CD14-positive monocyte (primary cell): ENCODE measurements at regions not wholly inside any gene's neighbourhood (a gene's known extent, or its start where the extent isn't known, plus 50 kb on each side); places are given as distances from the start of the nearest gene placed in this dataset.

ENCODE experiments used
- DNase-seq, 3 donors: peaks; one replicate each; pipeline ENCODE4 v3.0.0-alpha.2; 2011 to 2022
- H2AFZ ChIP-seq: 2 replicates; pipeline ENCODE4 v1.6.0; 2012; ENCODE audit warnings: mild to moderate bottlenecking, low read depth, low read length, inconsistent platforms; ENCODE audit not compliant: insufficient read depth, poor library complexity, severe bottlenecking
- H3K27ac ChIP-seq, 2 donors: 1 replicate in 1 of 2; 2 replicates in 1 of 2; pipeline ENCODE4 v1.5.1; 2012 to 2013; ENCODE audit warnings: low read length in 2 of 2, control low read depth in 1 of 2, inconsistent platforms in 1 of 2, low read depth in 1 of 2, mild to moderate bottlenecking in 1 of 2
- H3K27me3 ChIP-seq, 2 donors: one replicate each; pipeline versions ENCODE4 v1.6.0 to v1.6.1; 2011 to 2013; ENCODE audit warnings: low read length in 2 of 2; ENCODE audit not compliant: control insufficient read depth in 2 of 2, insufficient read depth in 2 of 2
- H3K36me3 ChIP-seq, 2 donors: replicated peaks in 1 of 2; 1 replicate in 1 of 2; 2 replicates in 1 of 2; pipeline versions ENCODE4 v1.5.1 to v1.6.1; 2012 to 2013; ENCODE audit warnings: low read length in 2 of 2, control low read depth in 1 of 2, inconsistent platforms in 1 of 2, mild to moderate bottlenecking in 1 of 2; ENCODE audit not compliant: insufficient read depth in 2 of 2, control insufficient read depth in 1 of 2
- H3K4me1 ChIP-seq, 2 donors: 1 replicate in 1 of 2; 2 replicates in 1 of 2; pipeline versions ENCODE4 v1.5.1 to v1.6.1; 2012 to 2013; ENCODE audit warnings: low read length in 2 of 2, control low read depth in 1 of 2, inconsistent platforms in 1 of 2, mild to moderate bottlenecking in 1 of 2, moderate library complexity in 1 of 2; ENCODE audit not compliant: insufficient read depth in 2 of 2, control insufficient read depth in 1 of 2
- H3K4me2 ChIP-seq: replicated peaks from 2 replicates; pipeline ENCODE3; 2012; ENCODE audit warnings: low read length, moderate library complexity, mild to moderate bottlenecking; ENCODE audit not compliant: poor library complexity, severe bottlenecking; ENCODE audit errors: extremely low read depth
- H3K4me3 ChIP-seq, 3 experiments: fragments of 200-600 bp in 1 of 3; sonication (generic) in 1 of 3; replicated peaks in 1 of 3; 1 replicate in 2 of 3; 2 replicates in 1 of 3; pipeline ENCODE4 v1.5.1; 2011 to 2013; ENCODE audit warnings: low read length in 3 of 3, mild to moderate bottlenecking in 3 of 3, control low read depth in 2 of 3, low read depth in 2 of 3, inconsistent platforms in 1 of 3, moderate library complexity in 1 of 3
- H3K79me2 ChIP-seq: 2 replicates; pipeline ENCODE4 v1.6.0; 2012; ENCODE audit warnings: mild to moderate bottlenecking, control low read depth, inconsistent platforms, low read length, moderate library complexity; ENCODE audit not compliant: insufficient read depth
- H3K9ac ChIP-seq: 2 replicates; pipeline ENCODE4 v1.6.0; 2017; ENCODE audit warnings: low read length, mild to moderate bottlenecking; ENCODE audit not compliant: insufficient read depth, poor library complexity, severe bottlenecking
- H3K9me3 ChIP-seq, 2 donors: replicated peaks in 1 of 2; 1 replicate in 1 of 2; 2 replicates in 1 of 2; pipeline versions ENCODE4 v1.5.1 to v1.6.1; 2012 to 2013; ENCODE audit warnings: low read length in 2 of 2, control low read depth in 1 of 2; ENCODE audit not compliant: control insufficient read depth in 1 of 2, insufficient read depth in 1 of 2
- H4K20me1 ChIP-seq: 2 replicates; pipeline ENCODE4 v1.6.0; 2012; ENCODE audit warnings: mild to moderate bottlenecking, low read length, control low read depth, moderate library complexity; ENCODE audit not compliant: insufficient read depth
- H3K27ac Mint-ChIP-seq, 7 donors: one replicate each; pipeline ENCODE4 v1.8.0; 2020; ENCODE audit warnings: mild to moderate bottlenecking in 7 of 7, mixed read lengths in 7 of 7, moderate library complexity in 6 of 7, inconsistent platforms in 2 of 7
- H3K27me3 Mint-ChIP-seq, 3 donors: one replicate each; pipeline ENCODE4 v1.8.0; 2021 to 2022; ENCODE audit warnings: low read depth in 3 of 3, mild to moderate bottlenecking in 3 of 3, mixed read lengths in 3 of 3, moderate library complexity in 3 of 3, inconsistent platforms in 1 of 3
- H3K36me3 Mint-ChIP-seq, 2 donors: one replicate each; pipeline ENCODE4 v1.8.0; 2020; ENCODE audit warnings: mixed read lengths in 2 of 2, inconsistent platforms in 1 of 2, mild to moderate bottlenecking in 1 of 2
- H3K4me1 Mint-ChIP-seq: one replicate; pipeline ENCODE4 v1.8.0; 2020; ENCODE audit warnings: mild to moderate bottlenecking, mixed read lengths
- H3K4me3 Mint-ChIP-seq, 2 donors: one replicate each; pipeline ENCODE4 v1.8.0; 2020; ENCODE audit warnings: mild to moderate bottlenecking in 2 of 2, mixed read lengths in 2 of 2, moderate library complexity in 1 of 2
- H3K9me3 Mint-ChIP-seq, 7 donors: one replicate each; pipeline ENCODE4 v1.8.0; 2020 to 2022; ENCODE audit warnings: mixed read lengths in 7 of 7, mild to moderate bottlenecking in 6 of 7, moderate library complexity in 6 of 7, inconsistent platforms in 2 of 7
- WGBS: methylation state at CpG from one replicate; pipeline ENCODE4 v1.1.5; 2013; ENCODE audit warnings: missing lambda C conversion rate; ENCODE audit not compliant: insufficient coverage; 5-methylcytosine and 5-hydroxymethylcytosine counted together
- intact Hi-C, 2 donors: fragments of 100-400 bp; cut with micrococcal nuclease; formaldehyde crosslinking; loops; one replicate each; pipeline versions ENCODE4 v1.15.0 to v1.15.1; 2023
- TF ChIP-seq, protein P1 (sequence below): fragments of 200-600 bp; IDR thresholded peaks from one replicate; pipeline ENCODE4 v1.8.0; 2022; ENCODE audit warnings: antibody characterized with exemption, mild to moderate bottlenecking

GRCh38 chr6:106894978-106895702, 79.4 kb downstream of the CD24 start:
- no peaks in the 10 kb centered on the region for H3K79me2 ChIP-seq
- DNase-seq: no peak
- Mint-ChIP-seq H3K9me3 (peaks cover 0 to 4% (median 2%) of the 10 kb centered on the region in 7 donors), H3K4me1 (no peaks in the 10 kb centered on the region), H3K27me3 (peaks cover 0 to 12% (median 3%) of the 10 kb centered on the region in 3 donors), H3K4me3 (no peak overlapping the region), H3K27ac (no peak overlapping the region), H3K36me3 (no peaks in the 10 kb centered on the region)
- 100% methylated on average over 3 of the region's 6 CpGs for WGBS
- H3K9me3 ChIP-seq: peaks cover 0 to 4% of the 10 kb centered on the region in 2 donors
- H3K9ac ChIP-seq: no peak overlapping the region
- no peak overlapping the region for H3K4me2 ChIP-seq
- H3K27ac ChIP-seq: no peak overlapping the region
- no peaks in the 10 kb centered on the region for H3K36me3 ChIP-seq
- TF ChIP-seq, protein P1, sequence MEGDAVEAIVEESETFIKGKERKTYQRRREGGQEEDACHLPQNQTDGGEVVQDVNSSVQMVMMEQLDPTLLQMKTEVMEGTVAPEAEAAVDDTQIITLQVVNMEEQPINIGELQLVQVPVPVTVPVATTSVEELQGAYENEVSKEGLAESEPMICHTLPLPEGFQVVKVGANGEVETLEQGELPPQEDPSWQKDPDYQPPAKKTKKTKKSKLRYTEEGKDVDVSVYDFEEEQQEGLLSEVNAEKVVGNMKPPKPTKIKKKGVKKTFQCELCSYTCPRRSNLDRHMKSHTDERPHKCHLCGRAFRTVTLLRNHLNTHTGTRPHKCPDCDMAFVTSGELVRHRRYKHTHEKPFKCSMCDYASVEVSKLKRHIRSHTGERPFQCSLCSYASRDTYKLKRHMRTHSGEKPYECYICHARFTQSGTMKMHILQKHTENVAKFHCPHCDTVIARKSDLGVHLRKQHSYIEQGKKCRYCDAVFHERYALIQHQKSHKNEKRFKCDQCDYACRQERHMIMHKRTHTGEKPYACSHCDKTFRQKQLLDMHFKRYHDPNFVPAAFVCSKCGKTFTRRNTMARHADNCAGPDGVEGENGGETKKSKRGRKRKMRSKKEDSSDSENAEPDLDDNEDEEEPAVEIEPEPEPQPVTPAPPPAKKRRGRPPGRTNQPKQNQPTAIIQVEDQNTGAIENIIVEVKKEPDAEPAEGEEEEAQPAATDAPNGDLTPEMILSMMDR: no peak
- H3K27me3 ChIP-seq: no peaks in the 10 kb centered on the region
- H3K4me3 ChIP-seq: no peak overlapping the region
- no peaks in the 10 kb centered on the region for H4K20me1 ChIP-seq
- intact Hi-C loops: no loop called here
- H3K4me1 ChIP-seq: no peaks in the 10 kb centered on the region
- no peak overlapping the region for H2AFZ ChIP-seq

DNA sequence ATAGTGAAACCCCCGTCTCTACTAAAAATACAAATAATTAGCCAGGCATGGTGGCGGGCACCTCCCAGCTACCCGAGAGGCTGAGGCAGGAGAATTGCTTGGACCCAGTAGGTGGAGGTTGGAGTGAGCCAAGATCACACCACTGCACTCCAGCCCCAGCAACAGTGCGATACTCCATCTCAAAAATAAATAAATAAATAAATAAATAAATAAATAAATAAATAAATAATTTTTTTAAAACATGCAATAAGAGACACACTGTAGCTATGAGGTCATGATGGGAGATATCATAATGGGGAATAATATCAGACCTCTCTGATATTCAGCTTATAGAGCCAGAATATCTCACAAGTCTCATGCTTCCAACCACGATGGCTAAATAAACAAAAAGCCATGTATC, 82.3 kb downstream of the CD24 start:
- H3K79me2 ChIP-seq: no peaks in the 10 kb centered on the region
- H3K9ac ChIP-seq: no peak overlapping the region
- H3K36me3 ChIP-seq: no peaks in the 10 kb centered on the region
- H4K20me1 ChIP-seq: no peaks in the 10 kb centered on the region
- Mint-ChIP-seq H3K9me3 (peaks cover 0 to 4% (median 0%) of the 10 kb centered on the region in 7 donors), H3K4me1 (no peaks in the 10 kb centered on the region), H3K4me3 (no peak overlapping the region), H3K27ac (no peak overlapping the region), H3K27me3 (peaks cover 0 to 14% (median 3%) of the 10 kb centered on the region in 3 donors), H3K36me3 (no peaks in the 10 kb centered on the region)
- TF ChIP-seq, protein P1: no peak
- no peaks in the 10 kb centered on the region for H3K4me1 ChIP-seq
- no peak overlapping the region for H3K27ac ChIP-seq
- H3K9me3 ChIP-seq: no peaks in the 10 kb centered on the region
- DNase-seq: no peak
- no peak overlapping the region for H2AFZ ChIP-seq
- intact Hi-C loops: no loop called here
- no CpG with 5 or more reads among the region's 5 CpGs for WGBS
- no peaks in the 10 kb centered on the region for H3K27me3 ChIP-seq
- no peak overlapping the region for H3K4me3 ChIP-seq
- H3K4me2 ChIP-seq: no peak overlapping the region
